ENCODE measurements at regions not wholly inside any gene's neighbourhood (a gene's known extent, or its start where the extent isn't known, plus 50 kb on each side); places are given as distances from the start of the nearest gene placed in this dataset.

DNA sequence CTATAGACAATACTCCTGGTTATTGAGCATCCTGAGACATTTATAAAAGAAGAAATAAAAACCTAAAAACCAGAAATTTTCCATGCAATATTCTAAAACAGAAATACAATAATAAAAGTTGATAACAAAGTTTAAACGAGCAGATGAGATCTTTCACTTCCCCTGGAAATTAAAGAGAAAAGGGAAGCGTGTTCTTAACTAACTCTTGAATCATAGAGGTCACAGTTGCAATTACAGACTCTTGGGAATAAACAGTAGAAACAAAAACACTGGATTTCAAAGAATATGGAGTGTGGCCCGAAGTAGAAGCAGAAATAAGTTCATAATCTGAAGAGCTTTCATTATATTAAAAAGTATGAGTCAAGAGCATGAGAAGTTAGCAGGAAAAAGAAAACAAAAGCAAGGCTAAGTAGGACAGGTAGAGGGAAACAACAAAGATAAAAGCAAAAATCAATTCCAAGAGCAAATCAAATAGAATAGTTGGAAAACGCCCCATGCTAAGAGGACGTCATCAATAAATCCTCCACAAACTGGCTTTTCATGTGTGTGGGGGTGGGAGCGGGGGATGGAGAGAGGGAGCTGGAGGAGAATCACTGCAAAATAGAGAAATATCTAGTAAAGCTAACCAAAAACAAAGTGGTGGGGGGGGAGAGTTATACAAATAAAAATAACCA, 55.2 kb upstream of the C10orf71 start:
- intact Hi-C loops (cut with DNase I) = no loop called here
- DNase-seq (ENCODE audit: low spot score) = no peak

DNA sequence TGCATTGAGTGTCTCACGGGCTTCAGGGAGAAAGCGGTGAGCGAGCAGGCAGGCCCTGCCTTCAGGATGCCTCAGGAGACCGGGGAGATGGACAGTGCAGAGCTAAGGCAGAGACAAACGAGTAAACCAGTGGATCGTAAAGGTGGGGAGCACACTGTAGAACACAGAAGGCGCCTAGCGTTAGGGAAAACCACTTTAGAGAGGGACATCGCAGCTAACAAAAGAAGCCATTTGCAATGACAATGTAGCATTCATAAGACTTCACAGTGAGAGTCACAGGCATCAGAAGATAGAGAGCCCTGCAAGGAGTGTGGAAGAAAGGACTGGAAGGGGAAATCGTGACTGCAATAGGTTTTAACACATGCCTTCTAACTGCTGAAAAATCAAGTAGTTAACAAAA, 54.9 kb upstream of the TMEM273 start:
- intact Hi-C loops (cut with DNase I) = no loop called here
- DNase-seq (ENCODE audit: low spot score) = no peak

- peak; percentile 84 for DNase-seq (ENCODE audit: low spot score)
- intact Hi-C loops (cut with DNase I) = no loop called here
These were observed 54.4 kb upstream of the TMEM273 start for GRCh38 chr10:49242604-49243003.

DNA sequence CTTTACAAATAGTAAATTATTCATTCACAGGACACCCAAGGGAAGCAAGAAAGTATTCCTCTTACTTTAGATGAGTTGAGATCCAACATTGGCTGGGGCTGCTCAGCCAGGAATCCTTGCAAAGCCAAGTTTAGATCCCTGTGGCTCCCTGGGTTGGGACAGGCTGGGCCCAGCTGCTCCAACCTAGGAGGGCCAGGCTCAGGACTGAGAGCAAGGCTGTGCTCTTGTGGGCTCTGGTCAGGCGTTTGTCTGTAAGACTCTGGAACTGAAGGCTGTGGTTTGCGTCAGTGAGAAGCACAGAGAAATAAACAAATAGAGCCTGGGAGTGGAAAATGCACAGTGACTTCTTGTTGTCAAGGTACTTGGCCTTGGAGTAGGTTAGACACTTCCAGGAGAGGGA, 53.2 kb upstream of the TMEM273 start:
- intact Hi-C loops (cut with DNase I) = no loop called here
- no peak for DNase-seq (ENCODE audit: low spot score)

DNA sequence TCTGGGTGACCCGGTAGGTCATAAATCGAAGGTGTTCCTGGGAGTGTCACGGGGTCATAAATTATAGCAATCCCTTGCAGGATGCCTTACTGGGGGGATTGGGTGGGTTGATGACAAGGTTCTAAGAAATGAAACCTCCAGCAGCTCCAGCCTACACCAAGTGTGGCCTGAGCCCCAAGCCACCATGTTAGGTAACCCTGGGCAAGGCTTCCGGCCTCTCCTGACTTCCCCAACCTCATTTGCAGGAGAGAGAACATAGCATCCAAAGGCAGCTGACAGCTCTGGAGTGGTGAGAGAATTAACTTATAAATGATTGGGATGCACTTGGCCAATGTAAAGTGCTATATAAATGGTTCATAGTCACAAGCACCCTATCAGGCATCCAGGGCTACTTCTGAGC, 52.8 kb upstream of the TMEM273 start:
- intact Hi-C loops (cut with DNase I) = no loop called here
- no peak for DNase-seq (ENCODE audit: low spot score)

Measured in cardiac septum (tissue), 1 donor.